Mesendoderm (in vitro differentiated cells): ENCODE measurements at regions not wholly inside any gene's neighbourhood (a gene's known extent, or its start where the extent isn't known, plus 50 kb on each side); places are given as distances from the start of the nearest gene placed in this dataset.

Experiments
- DNase-seq: peaks from one replicate; pipeline ENCODE4 v3.0.0; 2013
- H2AK5ac ChIP-seq: 2 replicates; pipeline ENCODE4 v1.6.1; 2013; ENCODE audit warnings: low read length, inconsistent platforms
- H2BK120ac ChIP-seq: 2 replicates; pipeline ENCODE4 v1.6.1; 2013; ENCODE audit warnings: low read depth, mild to moderate bottlenecking, low read length, moderate library complexity, mixed read lengths
- H2BK15ac ChIP-seq: replicated peaks from 2 replicates; pipeline ENCODE4 v1.6.1; 2013; ENCODE audit warnings: low read depth, mild to moderate bottlenecking, moderate library complexity
- H2BK5ac ChIP-seq: 2 replicates; pipeline ENCODE4 v1.6.1; 2013; ENCODE audit warnings: low read length, inconsistent platforms
- H3K18ac ChIP-seq: 2 replicates; pipeline ENCODE4 v1.6.1; 2013; ENCODE audit warnings: mild to moderate bottlenecking, low read length, mixed read lengths
- H3K23ac ChIP-seq: one replicate; pipeline ENCODE4 v1.6.1; 2013; ENCODE audit warnings: low read length
- H3K27ac ChIP-seq: 2 replicates; pipeline ENCODE4 v1.5.1; 2013; ENCODE audit warnings: low read depth, mild to moderate bottlenecking, inconsistent platforms, low read length, moderate library complexity
- H3K27me3 ChIP-seq: 2 replicates; pipeline ENCODE4 v1.6.1; 2013; ENCODE audit warnings: low read length, control low read depth, mild to moderate bottlenecking, inconsistent platforms; ENCODE audit not compliant: insufficient read depth, poor library complexity
- H3K36me3 ChIP-seq: 2 replicates; pipeline ENCODE4 v1.6.1; 2013; ENCODE audit warnings: low read length, inconsistent platforms; ENCODE audit not compliant: control insufficient read depth, insufficient read depth
- H3K4ac ChIP-seq: one replicate; pipeline ENCODE4 v1.6.1; 2013; ENCODE audit warnings: low read depth, mild to moderate bottlenecking, low read length, moderate library complexity
- H3K4me1 ChIP-seq: 2 replicates; pipeline ENCODE4 v1.6.1; 2013; ENCODE audit warnings: low read depth, low read length, inconsistent platforms; ENCODE audit not compliant: control insufficient read depth
- H3K4me2 ChIP-seq: 2 replicates; pipeline ENCODE4 v1.6.1; 2013; ENCODE audit warnings: low read length
- H3K4me3 ChIP-seq: 2 replicates; pipeline ENCODE4 v1.5.1; 2013; ENCODE audit warnings: mild to moderate bottlenecking, low read length
- H3K56ac ChIP-seq: one replicate; pipeline ENCODE4 v1.6.1; 2013; ENCODE audit warnings: low read length
- H3K79me1 ChIP-seq: 2 replicates; pipeline ENCODE4 v1.6.1; 2013; ENCODE audit warnings: low read length, inconsistent platforms
- H3K79me2 ChIP-seq: 2 replicates; pipeline ENCODE4 v1.6.1; 2013; ENCODE audit warnings: mild to moderate bottlenecking, low read length; ENCODE audit not compliant: control insufficient read depth, insufficient read depth
- H3K9ac ChIP-seq: 2 replicates; pipeline ENCODE4 v1.6.1; 2013; ENCODE audit warnings: low read length, inconsistent platforms
- H4K5ac ChIP-seq: one replicate; pipeline ENCODE4 v1.6.1; 2013; ENCODE audit warnings: low read length
- H4K8ac ChIP-seq: one replicate; pipeline ENCODE4 v1.6.1; 2013; ENCODE audit warnings: low read depth, mild to moderate bottlenecking, control low read depth, low read length, moderate library complexity
- WGBS: extraction: QIAGEN DNeasy Blood & Tissue Kit; methylation state at CpG from one replicate; pipeline ENCODE4 v1.1.7; 2013; ENCODE audit warnings: low lambda C conversion rate, missing lambda C conversion rate; ENCODE audit not compliant: insufficient coverage; ENCODE audit errors: extremely low coverage; 5-methylcytosine and 5-hydroxymethylcytosine counted together

- no peak overlapping the region for H3K9ac ChIP-seq
- no peaks in the 10 kb centered on the region for H3K4me1 ChIP-seq
- no peak overlapping the region for H2BK5ac ChIP-seq
- no peaks in the 10 kb centered on the region for H3K79me2 ChIP-seq
- no peak overlapping the region for H4K8ac ChIP-seq
- WGBS: no CpG with 5 or more reads among the region's 1 CpG
- no peak overlapping the region for H2BK15ac ChIP-seq
- H3K56ac ChIP-seq: no peak overlapping the region
- no peak for DNase-seq
- H3K27ac ChIP-seq: no peak overlapping the region
- no peak overlapping the region for H2AK5ac ChIP-seq
- H3K79me1 ChIP-seq: no peaks in the 10 kb centered on the region
- H3K23ac ChIP-seq: no peak overlapping the region
- H3K4me2 ChIP-seq: no peak overlapping the region
- H3K4ac ChIP-seq: no peak overlapping the region
- no peak overlapping the region for H3K4me3 ChIP-seq
- H3K27me3 ChIP-seq: no peaks in the 10 kb centered on the region
- H2BK120ac ChIP-seq: no peak overlapping the region
- H3K36me3 ChIP-seq: no peaks in the 10 kb centered on the region
- H4K5ac ChIP-seq: no peak overlapping the region
- no peak overlapping the region for H3K18ac ChIP-seq
Observed at GRCh38 chr4:14095831-14096230, 468.3 kb upstream of the BOD1L1 start.

- H3K27ac ChIP-seq: no peak overlapping the region
- WGBS: no CpG with 5 or more reads among the region's 4 CpGs
Observed at GRCh38 chr4:14096396-14096965, 469.0 kb upstream of the BOD1L1 start.

GRCh38 chr4:14100349-14100748 lies 472.8 kb upstream of the BOD1L1 start:
- no peak overlapping the region for H3K4ac ChIP-seq
- H3K36me3 ChIP-seq: no peaks in the 10 kb centered on the region
- H3K4me2 ChIP-seq: no peak overlapping the region
- no peak overlapping the region for H3K4me3 ChIP-seq
- H2BK15ac ChIP-seq: no peak overlapping the region
- DNase-seq: no peak
- no peak overlapping the region for H2BK5ac ChIP-seq
- H3K18ac ChIP-seq: no peak overlapping the region
- no peak overlapping the region for H3K23ac ChIP-seq
- WGBS: no CpG with 5 or more reads among the region's 4 CpGs
- H3K27ac ChIP-seq: no peak overlapping the region
- H3K79me1 ChIP-seq: no peaks in the 10 kb centered on the region
- no peaks in the 10 kb centered on the region for H3K4me1 ChIP-seq
- no peak overlapping the region for H3K56ac ChIP-seq
- H2AK5ac ChIP-seq: no peak overlapping the region
- H4K8ac ChIP-seq: no peak overlapping the region
- H3K27me3 ChIP-seq: no peaks in the 10 kb centered on the region
- H4K5ac ChIP-seq: no peak overlapping the region
- no peak overlapping the region for H3K9ac ChIP-seq
- H3K79me2 ChIP-seq: no peaks in the 10 kb centered on the region
- H2BK120ac ChIP-seq: no peak overlapping the region

More at GRCh38 chr4:14096396-14096965, 469.0 kb upstream of the BOD1L1 start:
- no peak overlapping the region for H2AK5ac ChIP-seq
- H3K4me2 ChIP-seq: no peak overlapping the region
- H2BK120ac ChIP-seq: no peak overlapping the region
- no peak overlapping the region for H3K4ac ChIP-seq
- DNase-seq: no peak
- H3K56ac ChIP-seq: no peak overlapping the region
- H3K79me2 ChIP-seq: no peaks in the 10 kb centered on the region
- H2BK5ac ChIP-seq: no peak overlapping the region
- no peaks in the 10 kb centered on the region for H3K79me1 ChIP-seq
- H3K23ac ChIP-seq: no peak overlapping the region
- no peak overlapping the region for H3K9ac ChIP-seq
- H3K27me3 ChIP-seq: no peaks in the 10 kb centered on the region
- no peak overlapping the region for H4K8ac ChIP-seq
- H3K18ac ChIP-seq: no peak overlapping the region
- H3K36me3 ChIP-seq: no peaks in the 10 kb centered on the region
- no peak overlapping the region for H4K5ac ChIP-seq
- H3K4me3 ChIP-seq: no peak overlapping the region
- H3K4me1 ChIP-seq: no peaks in the 10 kb centered on the region
- H2BK15ac ChIP-seq: no peak overlapping the region

- Histone ChIP-seq H4K5ac (no peak overlapping the region), H3K79me1 (no peaks in the 10 kb centered on the region), H3K36me3 (no peaks in the 10 kb centered on the region), H3K27me3 (no peaks in the 10 kb centered on the region), H3K18ac (no peak overlapping the region), H3K4me1 (no peaks in the 10 kb centered on the region), H2BK120ac (no peak overlapping the region), H3K9ac (no peak overlapping the region), H3K4ac (no peak overlapping the region), H3K4me2 (no peak overlapping the region), H4K8ac (no peak overlapping the region), H2AK5ac (no peak overlapping the region), H2BK5ac (no peak overlapping the region), H3K27ac (no peak overlapping the region), H3K23ac (no peak overlapping the region), H2BK15ac (no peak overlapping the region), H3K79me2 (no peaks in the 10 kb centered on the region), H3K4me3 (no peak overlapping the region), H3K56ac (no peak overlapping the region)
- no peak for DNase-seq
- no CpG with 5 or more reads among the region's 2 CpGs for WGBS
Observed at GRCh38 chr4:14110407-14110806, 482.9 kb upstream of the BOD1L1 start.

- H3K79me2 ChIP-seq: no peaks in the 10 kb centered on the region
- H2BK5ac ChIP-seq: no peak overlapping the region
- no peaks in the 10 kb centered on the region for H3K36me3 ChIP-seq
- H2BK15ac ChIP-seq: no peak overlapping the region
- H3K4me1 ChIP-seq: no peaks in the 10 kb centered on the region
- H3K18ac ChIP-seq: peak overlapping the region; percentile 39
- no peak overlapping the region for H3K4me2 ChIP-seq
- no peak overlapping the region for H4K8ac ChIP-seq
- H3K4ac ChIP-seq: no peak overlapping the region
- H3K27me3 ChIP-seq: no peaks in the 10 kb centered on the region
- H3K56ac ChIP-seq: no peak overlapping the region
- no peak overlapping the region for H3K27ac ChIP-seq
- no CpG with 5 or more reads among the region's 6 CpGs for WGBS
- H3K4me3 ChIP-seq: no peak overlapping the region
- no peak overlapping the region for H2AK5ac ChIP-seq
- no peak overlapping the region for H3K9ac ChIP-seq
- no peak overlapping the region for H4K5ac ChIP-seq
- no peak overlapping the region for H2BK120ac ChIP-seq
- DNase-seq: no peak
- no peak overlapping the region for H3K23ac ChIP-seq
- no peaks in the 10 kb centered on the region for H3K79me1 ChIP-seq
Observed at GRCh38 chr4:14111730-14112181, 484.2 kb upstream of the BOD1L1 start.

GRCh38 chr4:14115106-14115505 lies 487.6 kb upstream of the BOD1L1 start:
- no peak for DNase-seq
- H3K23ac ChIP-seq: no peak overlapping the region
- H2AK5ac ChIP-seq: no peak overlapping the region
- no peaks in the 10 kb centered on the region for H3K27me3 ChIP-seq
- H3K18ac ChIP-seq: no peak overlapping the region
- no peak overlapping the region for H3K4me2 ChIP-seq
- no peak overlapping the region for H2BK5ac ChIP-seq
- H3K36me3 ChIP-seq: no peaks in the 10 kb centered on the region
- no CpG with 5 or more reads among the region's 1 CpG for WGBS
- no peak overlapping the region for H2BK120ac ChIP-seq
- H3K27ac ChIP-seq: no peak overlapping the region
- H3K79me1 ChIP-seq: no peaks in the 10 kb centered on the region
- no peak overlapping the region for H3K9ac ChIP-seq
- H4K8ac ChIP-seq: no peak overlapping the region
- no peak overlapping the region for H2BK15ac ChIP-seq
- H3K79me2 ChIP-seq: no peaks in the 10 kb centered on the region
- H4K5ac ChIP-seq: no peak overlapping the region
- no peak overlapping the region for H3K4ac ChIP-seq
- H3K4me3 ChIP-seq: no peak overlapping the region
- H3K4me1 ChIP-seq: no peaks in the 10 kb centered on the region
- no peak overlapping the region for H3K56ac ChIP-seq
